ENCODE measurements at regions not wholly inside any gene's neighbourhood (a gene's known extent, or its start where the extent isn't known, plus 50 kb on each side); places are given as distances from the start of the nearest gene placed in this dataset.

GRCh38 chr15:23854203-23854911 is 167.3 kb upstream of the NDN start:
- no peaks in the 10 kb centered on the region for H3K27me3 Mint-ChIP-seq (ENCODE audit: low read depth in 2 of 2)
- ATAC-seq (no peak), DNase-seq (no peak)
- no peak overlapping the region for H3K4me3 Mint-ChIP-seq
- H3K4me1 ChIP-seq (ENCODE audit: control insufficient read depth, insufficient read depth, low read length) = no peaks in the 10 kb centered on the region
- H3K36me3 ChIP-seq (ENCODE audit: control insufficient read depth, insufficient read depth, low read length) = no peaks in the 10 kb centered on the region
- WGBS (ENCODE audit: insufficient coverage) = 35% methylated on average over 5 of the region's 5 CpGs
- H3K4me1 Mint-ChIP-seq = no peaks in the 10 kb centered on the region
- peaks cover 7 to 11% of the 10 kb centered on the region in 2 donors for H3K9me3 Mint-ChIP-seq
- intact Hi-C loops (cut with micrococcal nuclease) = no loop called here
- no peak overlapping the region for H3K4me3 ChIP-seq (ENCODE audit: low read length)
- no peaks in the 10 kb centered on the region for H3K27me3 ChIP-seq (ENCODE audit: control insufficient read depth, insufficient read depth, low read length)
- no peak for TF ChIP-seq CTCF (IDR thresholded peaks at IDR 0.05)
- no peak overlapping the region for H3K27ac Mint-ChIP-seq
- no peaks in the 10 kb centered on the region for H3K9me3 ChIP-seq (ENCODE audit: control insufficient read depth, insufficient read depth, low read length)
- H3K27ac ChIP-seq (ENCODE audit: low read length) = no peak overlapping the region
- H3K36me3 Mint-ChIP-seq = no peaks in the 10 kb centered on the region

DNA sequence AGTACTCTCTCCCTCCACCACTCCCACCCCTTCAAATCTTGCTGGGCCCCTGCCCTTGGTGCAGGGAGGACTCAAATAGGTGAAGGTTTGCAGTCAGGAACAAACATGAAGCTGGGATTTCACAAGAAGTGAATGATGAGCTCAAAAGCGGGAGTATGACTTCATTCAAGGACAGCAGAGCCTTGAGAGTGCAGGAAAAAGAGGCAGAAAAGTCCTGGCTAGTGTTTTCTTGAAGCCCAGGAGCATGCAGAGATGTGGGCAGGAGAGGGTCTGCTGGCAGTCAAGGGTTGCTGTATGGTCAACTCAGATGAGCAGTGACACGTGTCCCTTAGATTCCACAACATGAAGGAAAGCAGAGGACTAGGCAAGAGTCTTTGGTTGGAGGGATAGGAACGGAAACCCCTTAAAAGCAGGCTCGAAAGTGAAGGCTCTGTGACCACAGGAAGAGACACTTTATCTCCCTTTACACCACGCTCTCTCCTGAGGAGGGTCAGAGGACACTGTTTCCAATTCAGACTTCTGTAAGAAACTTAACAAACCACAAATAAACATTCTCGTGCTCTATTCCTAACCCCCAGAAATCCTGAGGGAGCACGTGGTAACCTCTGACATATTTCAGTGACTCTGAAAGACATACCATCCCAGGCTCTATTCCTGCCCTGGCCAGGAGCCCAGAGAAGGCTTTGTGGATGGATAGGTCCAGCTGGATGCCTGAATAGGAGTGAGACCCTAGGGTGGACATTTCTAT is 168.0 kb upstream of the NDN start:
- no peak overlapping the region for H3K27ac ChIP-seq (ENCODE audit: low read length)
- H3K4me1 ChIP-seq (ENCODE audit: control insufficient read depth, insufficient read depth, low read length) = no peaks in the 10 kb centered on the region
- no peaks in the 10 kb centered on the region for H3K36me3 ChIP-seq (ENCODE audit: control insufficient read depth, insufficient read depth, low read length)
- H3K27ac Mint-ChIP-seq = no peak overlapping the region
- no peaks in the 10 kb centered on the region for H3K27me3 ChIP-seq (ENCODE audit: control insufficient read depth, insufficient read depth, low read length)
- no peaks in the 10 kb centered on the region for H3K9me3 ChIP-seq (ENCODE audit: control insufficient read depth, insufficient read depth, low read length)
- peaks cover 7 to 8% of the 10 kb centered on the region in 2 donors for H3K9me3 Mint-ChIP-seq
- 32% methylated on average over 7 of the region's 7 CpGs for WGBS (ENCODE audit: insufficient coverage)
- ATAC-seq = no peak
- no peaks in the 10 kb centered on the region for H3K27me3 Mint-ChIP-seq (ENCODE audit: low read depth in 2 of 2)
- intact Hi-C loops (cut with micrococcal nuclease) = no loop called here
- no peak overlapping the region for H3K4me3 Mint-ChIP-seq
- no peak overlapping the region for H3K4me3 ChIP-seq (ENCODE audit: low read length)
- TF ChIP-seq CTCF (IDR thresholded peaks at IDR 0.05) = no peak
- no peaks in the 10 kb centered on the region for H3K4me1 Mint-ChIP-seq
- DNase-seq = no peak
- H3K36me3 Mint-ChIP-seq = no peaks in the 10 kb centered on the region

- Histone ChIP-seq H3K36me3 (ENCODE audit: control insufficient read depth, insufficient read depth, low read length) (no peaks in the 10 kb centered on the region), H3K4me3 (ENCODE audit: low read length) (no peak overlapping the region), H3K27ac (ENCODE audit: low read length) (no peak overlapping the region), H3K9me3 (ENCODE audit: control insufficient read depth, insufficient read depth, low read length) (no peaks in the 10 kb centered on the region), H3K4me1 (ENCODE audit: control insufficient read depth, insufficient read depth, low read length) (no peaks in the 10 kb centered on the region), H3K27me3 (ENCODE audit: control insufficient read depth, insufficient read depth, low read length) (no peaks in the 10 kb centered on the region)
- no peak for TF ChIP-seq CTCF (IDR thresholded peaks at IDR 0.05)
- ATAC-seq (no peak), DNase-seq (no peak)
- Mint-ChIP-seq H3K4me3 (no peak overlapping the region), H3K9me3 (peaks cover 5 to 6% of the 10 kb centered on the region in 2 donors), H3K27me3 (ENCODE audit: low read depth in 2 of 2) (no peaks in the 10 kb centered on the region), H3K36me3 (no peaks in the 10 kb centered on the region), H3K4me1 (no peaks in the 10 kb centered on the region), H3K27ac (no peak overlapping the region)
- WGBS (ENCODE audit: insufficient coverage) = 79% methylated on average over 4 of the region's 4 CpGs
- intact Hi-C loops (cut with micrococcal nuclease) = no loop called here
Measured at GRCh38 chr15:23855947-23856346, 168.8 kb upstream of the NDN start.
